ENCODE measurements at regions not wholly inside any gene's neighbourhood (a gene's known extent, or its start where the extent isn't known, plus 50 kb on each side); places are given as distances from the start of the nearest gene placed in this dataset.
"Not testable (repeated sequence)": the region's sequence is repeated elsewhere in the genome, so short reads cannot be mapped to it uniquely, and the experiment has no call there.

DNA sequence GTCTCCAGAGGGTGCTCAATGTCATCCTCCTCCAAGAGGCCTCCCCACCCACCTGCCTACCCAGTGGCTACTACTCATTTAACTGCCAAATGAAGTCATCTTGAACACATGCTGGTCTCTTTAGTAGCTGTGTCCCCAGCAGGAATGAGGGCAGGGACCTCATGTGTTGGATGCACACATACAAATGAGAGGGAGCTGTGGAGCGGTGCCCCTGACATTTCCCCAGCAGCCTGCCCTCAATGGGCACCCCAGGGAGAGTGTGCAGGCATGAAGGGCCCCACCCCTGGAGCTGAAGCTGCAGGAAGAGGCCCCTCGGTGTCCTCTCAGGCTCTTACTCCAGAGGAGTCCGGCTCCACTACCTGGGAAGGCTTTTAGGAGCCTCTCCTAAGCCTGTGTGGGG lies 1322.7 kb downstream of the UQCRFS1 start:
- DNase-seq = no peak

DNA sequence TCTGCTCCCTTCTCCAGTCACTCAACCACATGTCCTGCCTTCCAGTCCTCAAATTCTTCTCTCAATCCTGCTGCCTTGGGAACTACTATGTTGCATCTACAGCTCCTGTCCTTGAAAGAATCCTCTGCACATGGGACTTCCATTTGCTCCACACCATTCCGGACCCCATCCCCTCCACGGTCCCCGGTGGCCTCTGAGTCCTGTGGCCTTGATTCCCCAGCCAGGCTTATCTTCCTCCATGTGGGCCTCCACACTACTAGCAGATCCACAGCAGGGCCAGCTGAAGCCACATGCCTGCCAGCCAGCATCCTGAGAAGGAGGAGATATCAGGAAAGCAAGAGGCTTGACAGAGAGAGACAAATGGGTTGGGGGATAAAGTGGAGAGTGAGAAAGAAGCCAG lies 1323.8 kb downstream of the UQCRFS1 start:
- no peak for DNase-seq

DNA sequence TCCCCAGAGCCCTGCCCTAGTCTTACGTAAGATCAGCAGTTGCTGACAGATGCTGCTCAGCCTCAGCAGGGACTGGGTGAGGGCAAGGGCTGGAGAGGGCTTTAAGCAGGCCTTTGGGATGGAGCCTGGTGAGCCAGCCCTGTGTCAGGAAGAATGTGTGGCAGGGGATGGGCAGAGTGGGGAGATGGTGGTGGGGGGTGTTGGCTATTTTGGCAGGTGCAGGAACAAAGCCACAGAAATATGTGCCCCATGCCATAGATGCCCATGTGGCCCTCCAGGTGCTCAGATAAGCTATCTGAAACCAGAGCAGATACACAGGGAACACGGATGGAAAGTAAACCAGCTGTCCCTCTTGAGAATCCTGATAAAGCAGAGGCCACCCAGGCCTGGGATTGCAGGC lies 1325.0 kb downstream of the UQCRFS1 start:
- DNase-seq = no peak

DNA sequence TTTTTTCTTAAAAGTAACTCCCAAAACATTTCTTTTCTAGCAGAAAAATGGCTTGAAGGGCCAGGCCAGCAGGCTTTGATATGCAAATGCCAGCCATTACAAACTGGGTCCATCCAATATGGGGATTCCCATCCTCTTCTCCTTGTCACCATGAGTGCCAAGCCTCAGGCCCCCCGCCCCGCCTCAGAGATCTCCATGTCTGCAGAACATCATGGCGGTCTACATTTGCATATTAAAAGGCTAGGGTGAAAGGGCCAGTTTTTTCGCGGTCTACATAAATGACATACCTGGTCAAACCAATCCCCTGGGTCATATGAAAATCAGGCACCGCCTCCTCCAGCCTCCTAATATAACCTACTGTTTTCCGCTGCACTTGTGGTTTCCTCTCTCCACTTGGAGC lies 1327.6 kb downstream of the UQCRFS1 start:
- no peak for DNase-seq

DNA sequence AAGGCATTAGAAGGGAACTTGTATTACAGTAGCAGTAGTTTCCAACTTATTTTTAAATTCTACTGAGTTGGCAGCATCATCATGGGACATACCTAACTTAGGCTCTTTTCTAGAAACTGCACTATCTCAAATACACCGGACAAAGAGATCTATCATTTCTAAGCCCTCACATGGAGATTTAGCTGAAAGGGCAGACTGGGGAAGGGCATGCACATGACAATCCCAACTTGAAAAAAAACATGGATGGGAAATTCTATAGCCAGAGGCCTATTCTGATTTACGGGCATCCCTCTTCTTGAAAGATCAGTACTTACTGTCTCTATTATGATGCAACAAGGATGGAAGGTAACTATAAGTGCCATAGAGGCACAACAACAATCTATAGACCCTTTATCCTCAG lies 1328.6 kb downstream of the UQCRFS1 start:
- DNase-seq = no peak

DNA sequence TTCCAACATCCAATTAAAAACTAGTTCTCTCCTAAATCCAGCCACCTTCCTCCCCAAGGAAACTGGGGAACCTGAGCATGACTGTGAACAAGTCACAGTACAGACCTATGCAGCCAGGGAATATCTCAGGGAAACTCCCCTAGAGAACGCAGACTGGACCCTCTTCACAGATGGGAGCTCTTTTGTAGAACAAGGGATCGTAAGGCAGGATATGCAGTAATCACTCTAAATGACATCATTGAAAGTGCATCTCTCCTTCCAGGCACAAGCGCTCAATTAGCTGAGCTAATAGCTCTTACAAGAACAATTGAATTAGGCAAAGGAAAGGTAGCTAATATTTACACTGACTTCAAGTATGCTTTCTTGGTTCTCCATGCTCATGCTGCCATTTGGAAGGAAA lies 1331.7 kb downstream of the UQCRFS1 start:
- DNase-seq = no peak

DNA sequence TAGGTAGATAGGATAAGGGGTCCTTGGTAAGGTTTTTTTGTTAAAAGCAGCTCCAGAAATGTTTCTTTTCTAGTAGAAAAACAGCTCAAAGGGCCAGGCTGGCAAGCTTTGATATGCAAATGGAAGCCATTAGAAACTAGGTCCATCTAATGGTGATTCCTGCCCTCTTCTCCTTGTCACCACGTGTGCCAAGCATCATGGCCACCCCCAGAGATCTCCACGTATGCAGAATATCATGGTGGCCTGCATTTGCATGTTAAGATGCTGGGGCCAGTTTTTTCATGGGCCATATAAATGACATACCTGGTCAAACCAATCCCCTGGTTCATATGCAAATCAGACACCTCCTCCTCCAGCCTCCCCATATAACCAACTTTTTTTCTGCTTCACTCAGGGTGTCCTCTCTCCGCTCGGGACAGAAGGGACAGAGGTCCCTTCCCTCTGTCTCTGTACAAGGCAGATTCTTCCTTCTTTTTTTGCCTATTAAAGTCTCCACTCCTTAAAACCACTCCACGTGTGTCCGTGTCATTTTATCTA lies 1335.9 kb downstream of the UQCRFS1 start:
- no peak for DNase-seq

DNA sequence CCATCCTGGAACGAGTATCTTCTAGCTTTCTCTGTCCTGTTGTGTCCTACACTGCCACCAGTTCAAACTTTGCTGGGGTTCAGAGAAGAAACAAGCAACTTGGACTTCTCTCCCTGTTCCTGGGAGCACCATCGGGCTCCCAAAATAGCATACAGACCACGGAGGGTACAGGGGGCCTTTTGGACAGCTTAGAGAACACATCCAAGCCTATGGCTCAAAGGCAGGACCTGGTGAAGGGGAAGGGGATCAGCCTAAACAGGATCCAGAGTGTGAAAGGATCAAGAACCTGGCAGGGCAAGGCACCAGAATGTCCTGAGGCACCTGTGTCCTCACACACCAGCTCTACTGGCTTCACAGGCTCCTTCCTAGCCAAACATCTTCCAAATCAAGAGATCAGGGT lies 1336.5 kb downstream of the UQCRFS1 start:
- no peak for DNase-seq

DNA sequence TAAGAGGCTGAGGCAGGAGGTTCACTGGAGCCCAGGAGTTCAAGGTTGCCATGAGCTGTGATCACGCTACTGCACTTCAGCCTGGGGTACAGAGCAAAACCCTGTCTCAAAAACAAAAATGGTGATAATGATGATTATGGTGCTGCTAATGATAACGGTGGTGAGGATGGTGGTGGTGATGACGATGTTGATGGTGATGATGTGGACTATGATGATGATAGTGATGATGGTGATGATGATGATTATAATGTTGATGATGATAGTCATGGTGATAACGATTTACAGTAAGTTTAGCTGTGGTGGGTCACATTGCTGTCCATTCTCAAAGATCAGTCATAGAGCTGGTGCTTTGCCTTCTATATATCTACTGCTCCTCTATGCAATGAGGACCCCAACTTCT lies 1340.6 kb downstream of the UQCRFS1 start:
- no peak for DNase-seq

DNA sequence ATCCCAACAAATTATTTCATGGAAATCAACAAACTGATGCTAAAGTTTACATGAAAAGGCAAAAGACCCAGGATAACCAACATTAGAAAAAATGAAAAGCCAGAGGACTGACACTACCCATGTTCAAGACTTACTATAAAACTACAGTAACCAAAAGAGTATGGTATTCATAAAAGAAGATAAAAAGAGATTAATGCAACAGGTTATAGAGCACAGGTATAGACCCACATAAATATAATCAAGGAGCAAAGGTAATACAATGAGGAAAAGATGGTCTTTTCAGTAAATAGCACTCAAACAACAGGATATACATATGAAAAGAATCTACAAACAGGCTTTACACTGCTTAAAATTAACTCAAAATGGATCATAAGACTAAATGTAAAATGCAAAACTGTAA lies 1342.7 kb downstream of the UQCRFS1 start:
- DNase-seq = no peak

DNA sequence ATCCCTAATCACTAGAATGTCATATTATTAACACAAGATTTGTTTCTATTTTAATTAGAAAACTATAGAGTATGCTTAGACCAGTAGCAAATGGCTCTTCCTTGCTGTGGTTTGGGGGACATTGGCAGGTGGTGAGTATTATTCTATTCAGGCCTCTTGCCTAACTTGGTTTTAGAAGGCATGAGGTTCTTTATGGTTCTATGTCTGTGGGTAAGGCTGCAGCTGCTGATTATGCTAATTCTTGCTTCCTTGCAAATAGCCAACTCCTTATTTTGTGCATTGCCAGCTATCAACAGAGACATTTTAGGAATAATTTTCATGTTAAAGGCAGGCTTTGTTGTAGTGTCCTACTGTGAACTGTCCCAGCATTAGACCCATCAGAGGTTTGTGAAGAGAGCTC lies 1344.9 kb downstream of the UQCRFS1 start:
- no peak for DNase-seq

DNA sequence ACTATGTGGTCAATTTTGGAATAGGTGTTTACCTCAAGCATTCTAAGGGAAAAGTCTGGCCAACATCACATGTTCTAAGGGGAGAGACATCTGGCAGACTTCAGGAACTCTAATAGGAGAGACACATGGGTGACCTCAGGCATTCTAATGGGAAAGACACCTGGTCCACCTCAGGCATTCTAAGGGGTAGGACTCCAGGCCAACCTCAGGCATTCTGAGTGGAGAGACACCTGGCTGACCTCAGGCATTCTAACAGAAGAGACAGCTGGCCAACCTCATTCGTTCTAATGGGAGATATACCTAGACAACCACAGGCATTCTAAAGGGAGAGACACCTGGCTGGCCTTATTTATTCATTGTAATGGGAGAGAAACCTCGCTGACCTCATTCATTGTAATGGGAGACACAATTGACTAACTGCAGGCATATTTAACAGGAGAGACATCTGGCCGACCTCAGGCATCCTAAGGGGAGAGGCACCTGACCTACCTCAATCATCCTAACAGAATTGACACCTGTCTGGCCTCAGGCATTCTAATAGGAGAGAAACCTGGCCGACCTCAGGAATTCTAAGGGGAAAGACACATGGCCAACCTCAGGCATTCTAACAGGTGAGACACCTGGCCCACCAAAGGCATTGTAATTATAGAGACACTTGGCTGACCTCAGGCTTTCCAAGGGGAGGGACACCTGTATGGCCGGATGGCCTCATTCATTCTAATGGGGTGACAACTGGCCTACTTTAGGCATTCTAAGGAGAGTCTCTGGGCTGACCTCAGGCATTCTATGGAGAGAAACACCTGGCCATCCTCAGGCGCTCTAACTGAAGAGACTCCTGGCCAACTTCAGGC lies 1346.8 kb downstream of the UQCRFS1 start:
- DNase-seq = no peak

DNA sequence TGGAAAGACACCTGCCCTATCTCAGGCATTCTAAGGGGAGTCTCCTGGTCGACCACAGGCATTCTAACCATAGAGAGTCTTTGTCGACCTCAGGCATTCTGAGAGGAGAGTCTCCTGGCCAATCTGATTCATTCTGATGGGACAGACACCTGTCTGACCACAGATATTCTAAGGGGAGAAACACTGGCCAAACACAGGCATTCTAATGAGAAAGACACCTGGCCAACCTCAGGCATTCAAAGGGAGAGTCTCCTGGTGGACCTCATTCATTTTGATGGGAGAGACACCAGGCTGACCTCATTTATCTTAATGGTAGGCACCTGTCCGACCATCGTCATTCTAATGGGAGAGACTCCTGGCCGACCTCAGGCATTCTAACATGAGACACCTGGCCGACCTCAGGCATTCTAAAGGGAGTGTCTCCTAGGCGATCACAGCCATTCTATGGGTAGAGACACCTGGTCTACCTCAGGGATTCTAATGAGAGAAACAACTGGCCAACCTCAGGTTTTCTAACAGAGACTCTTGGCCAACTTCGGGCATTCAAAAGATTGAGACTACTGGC lies 1351.5 kb downstream of the UQCRFS1 start:
- DNase-seq = no peak

DNA sequence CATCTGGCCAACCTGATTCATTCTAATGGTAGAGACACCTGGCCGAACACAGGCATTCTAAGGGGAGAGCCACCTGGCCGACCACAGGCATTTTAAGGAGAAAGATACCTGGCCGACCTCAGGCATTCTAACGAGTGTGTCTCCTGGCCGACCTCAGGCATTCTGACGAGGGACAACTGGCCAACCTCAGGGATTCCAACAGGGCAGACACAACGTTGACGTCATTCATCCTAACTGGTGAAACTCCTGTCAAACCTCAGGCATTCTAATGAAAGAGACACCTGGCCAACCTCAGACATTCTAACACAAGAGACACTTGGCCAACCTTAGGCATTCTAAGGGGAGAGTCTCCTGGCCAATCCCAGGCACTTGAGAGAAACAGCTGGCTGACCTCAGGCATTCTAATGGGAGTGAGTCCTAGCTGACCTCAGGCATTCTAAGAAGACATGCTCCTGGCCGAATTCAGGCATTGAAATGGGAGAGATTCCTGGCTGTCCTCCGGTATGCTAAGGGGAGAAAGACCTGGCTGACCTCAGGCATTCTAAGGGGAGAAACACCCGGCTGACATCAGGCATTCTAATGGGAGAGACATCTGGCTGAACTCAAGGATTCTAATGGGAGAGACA lies 1352.5 kb downstream of the UQCRFS1 start:
- DNase-seq = no peak

DNA sequence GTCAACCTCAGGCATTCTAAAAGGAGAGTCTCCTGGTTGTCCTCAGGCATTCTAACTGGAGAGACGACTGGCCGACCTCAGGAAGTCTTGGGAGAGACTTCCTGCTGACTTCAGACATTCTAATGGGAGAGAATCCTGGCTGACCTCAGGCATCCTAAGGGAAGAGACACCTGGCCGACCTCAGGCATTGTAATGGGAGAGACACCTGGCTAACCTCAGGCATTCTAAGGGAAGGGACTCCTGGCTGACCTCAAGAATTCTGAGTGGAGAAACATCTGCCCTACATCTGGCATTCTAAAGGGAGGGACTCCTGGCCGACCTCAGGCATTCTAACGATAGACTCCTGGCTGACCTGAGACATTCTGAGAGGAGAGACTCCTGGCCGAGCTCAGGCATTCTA lies 1353.3 kb downstream of the UQCRFS1 start:
- DNase-seq = no peak

DNA sequence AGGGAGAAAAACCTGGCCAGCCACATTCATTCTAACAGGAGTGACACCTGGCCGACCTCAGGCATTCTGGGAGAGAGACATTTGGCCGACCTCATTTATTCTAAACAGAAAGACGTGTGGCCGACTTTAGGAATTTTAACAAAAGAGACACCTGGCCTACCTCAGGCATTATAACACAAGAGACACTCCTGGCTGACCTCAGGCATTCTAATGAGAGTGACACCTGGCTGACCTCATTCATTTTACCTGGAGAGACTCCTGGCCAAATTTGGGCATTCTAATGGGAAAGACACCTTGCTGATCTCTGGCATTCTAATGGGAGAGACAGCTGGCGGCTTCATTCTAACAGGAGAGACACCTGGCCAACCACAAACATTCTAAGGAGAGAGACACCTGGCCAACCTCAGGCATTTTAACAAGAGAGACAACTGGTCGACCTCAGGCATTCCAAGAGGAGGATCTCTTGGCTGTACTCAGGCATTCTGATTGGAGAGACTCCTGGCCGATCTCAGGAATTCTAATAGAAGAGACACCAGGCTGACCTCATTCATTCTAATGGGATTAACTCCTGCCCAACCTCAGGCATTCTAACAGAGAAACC lies 1353.9 kb downstream of the UQCRFS1 start:
- DNase-seq = no peak

DNA sequence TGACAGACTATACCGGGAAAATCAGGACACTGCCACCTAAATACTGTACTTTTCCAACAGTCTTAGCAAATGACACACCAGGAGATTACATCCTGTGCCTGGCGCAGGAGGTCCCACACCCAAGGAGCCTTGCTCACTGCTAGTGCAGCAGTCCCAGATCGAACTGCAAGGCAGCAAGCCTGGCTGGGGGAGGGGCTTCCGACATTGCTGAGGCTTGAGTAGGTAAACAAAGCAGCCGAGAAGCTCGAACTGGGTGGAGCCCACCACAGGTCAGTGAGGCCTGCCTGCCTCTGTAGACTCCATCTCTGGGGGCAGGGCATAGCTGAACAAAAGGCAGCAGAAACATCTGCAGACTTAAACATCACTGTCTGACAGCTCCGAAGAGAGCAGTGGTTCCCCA lies 1360.0 kb downstream of the UQCRFS1 start:
- DNase-seq = not testable (repeated sequence)

DNA sequence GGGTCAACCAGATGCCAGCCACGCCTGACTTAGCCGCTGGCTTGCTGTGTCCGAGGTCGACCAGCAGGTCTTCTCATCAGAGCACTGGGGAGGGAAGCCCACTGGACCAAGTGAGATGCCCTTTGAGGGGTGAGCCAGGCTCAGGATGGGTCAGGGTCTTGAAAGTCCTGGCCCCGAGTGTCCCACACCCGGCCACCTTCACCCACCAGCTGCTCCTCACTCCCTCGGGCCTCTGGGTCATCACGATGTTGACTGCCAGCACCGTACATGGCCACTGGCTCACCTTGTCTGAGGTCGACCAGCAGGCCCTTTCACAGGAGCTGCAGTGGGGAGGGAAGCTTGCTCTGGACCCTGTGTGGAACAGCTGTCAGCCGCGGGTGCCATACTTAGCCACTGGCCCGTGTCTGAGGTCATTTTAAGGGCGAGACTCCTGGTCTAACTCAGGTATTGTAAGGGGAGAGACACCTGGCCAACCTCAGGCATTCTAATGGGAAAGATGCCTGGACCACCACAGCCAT lies 1361.3 kb downstream of the UQCRFS1 start:
- DNase-seq = no peak

DNA sequence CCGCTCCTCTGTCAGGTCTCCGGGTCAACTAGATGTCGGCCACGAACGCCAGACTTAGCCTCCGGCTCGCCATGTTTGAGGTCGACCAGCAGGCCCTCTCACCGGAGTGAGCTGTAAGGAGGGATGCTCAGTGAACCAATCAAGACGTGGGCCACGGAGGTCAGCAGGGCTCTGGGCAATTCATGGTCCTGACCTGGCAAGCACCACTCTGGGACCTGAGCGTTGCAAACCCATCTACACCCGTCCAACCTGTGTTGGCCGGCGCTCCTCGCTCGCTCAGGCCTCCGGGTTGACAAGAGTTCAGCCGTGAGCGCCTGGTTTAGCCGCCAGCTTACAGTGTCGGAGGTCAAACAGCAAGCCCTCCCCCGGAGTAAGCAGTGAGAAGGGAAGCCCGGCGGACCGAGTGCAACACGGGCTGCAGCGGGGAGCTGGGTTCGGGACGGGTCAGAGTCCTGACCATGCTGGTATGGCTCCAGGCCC lies 1361.9 kb downstream of the UQCRFS1 start:
- DNase-seq = no peak

DNA sequence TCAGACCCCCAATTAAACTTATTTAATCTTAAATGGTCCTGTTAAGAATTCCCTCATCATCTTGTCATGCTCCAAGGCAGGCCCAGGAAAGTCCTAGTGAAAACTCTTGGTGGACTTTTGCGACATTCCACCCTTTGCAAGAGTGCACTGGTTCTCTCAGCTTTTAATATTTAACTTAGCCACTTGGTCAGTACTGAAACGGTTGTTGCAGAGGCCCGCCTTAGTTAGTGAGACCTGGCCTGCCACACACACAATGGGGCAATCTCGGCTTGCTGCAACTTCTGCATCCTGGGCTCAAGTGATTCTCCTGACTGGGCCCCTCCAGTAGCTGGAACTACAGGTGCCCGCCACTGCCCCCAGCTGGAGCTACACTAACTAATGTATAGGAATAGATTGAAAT lies 1366.0 kb downstream of the UQCRFS1 start:
- DNase-seq = no peak

DNA sequence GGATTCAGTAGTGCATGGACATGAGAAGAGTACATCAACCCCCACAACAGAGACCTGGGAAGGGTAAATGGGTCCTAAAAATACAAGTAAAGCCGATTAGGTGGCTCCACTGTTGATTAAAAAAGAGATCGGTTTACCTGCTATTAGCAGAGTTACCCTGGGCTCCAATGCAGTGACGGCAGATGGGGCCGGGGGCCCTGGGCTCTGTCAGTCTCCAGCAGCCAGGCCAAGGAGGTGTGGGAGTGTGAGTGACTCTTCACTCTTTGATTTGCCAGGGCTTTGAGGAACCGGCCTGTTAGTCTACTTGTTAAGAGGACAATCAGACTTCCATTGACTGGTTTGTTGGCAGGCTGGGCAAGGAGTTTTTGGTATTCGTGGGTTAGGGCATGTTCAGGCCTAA lies 1368.7 kb downstream of the UQCRFS1 start:
- no peak for DNase-seq

DNA sequence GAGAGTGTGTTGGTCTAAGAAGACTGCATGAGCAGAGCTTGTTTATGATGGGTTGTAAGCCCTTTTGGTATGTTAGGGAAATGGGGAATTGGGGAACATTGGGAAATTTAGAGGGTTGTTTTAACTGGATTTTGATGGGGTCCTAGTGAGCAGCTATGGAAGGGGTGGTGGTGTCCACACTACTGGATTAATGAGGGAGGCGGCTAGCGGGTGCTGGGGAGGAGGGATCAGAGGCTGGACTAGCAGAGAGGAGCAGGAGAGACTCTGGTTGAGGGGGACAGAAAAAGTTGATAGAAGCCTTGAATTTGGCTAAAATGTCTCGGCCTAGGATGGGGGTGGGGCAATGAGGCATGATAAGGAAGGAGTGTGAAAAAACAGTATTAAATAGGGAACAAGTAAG lies 1369.1 kb downstream of the UQCRFS1 start:
- no peak for DNase-seq

DNA sequence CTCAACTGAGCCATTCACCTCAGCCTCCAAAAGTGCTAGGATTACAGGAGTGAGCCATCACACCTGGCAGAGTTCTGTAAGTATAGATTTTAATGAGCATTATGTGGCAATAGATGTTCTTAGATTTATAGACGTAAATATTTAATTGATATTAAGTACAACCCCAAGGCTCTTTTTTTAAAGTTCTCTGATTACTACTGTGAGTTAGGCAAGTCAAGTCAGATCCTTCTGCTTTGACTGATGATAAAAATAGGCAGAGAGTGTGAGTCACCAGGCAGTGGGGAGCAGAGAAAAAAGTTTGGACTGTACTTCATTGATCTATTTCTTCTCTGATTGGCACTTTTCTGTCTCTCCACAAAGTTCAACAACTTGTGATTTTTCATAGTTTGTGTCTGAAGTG lies 1379.9 kb downstream of the UQCRFS1 start:
- no peak for DNase-seq

Data from activated CD8-positive, alpha-beta memory T cell treated with anti-CD3 and anti-CD28 coated beads, Interleukin-2, amount 50 U/mL, for 48 hours (primary cell).